HepG2 (cell line): ENCODE measurements at regions not wholly inside any gene's neighbourhood (a gene's known extent, or its start where the extent isn't known, plus 50 kb on each side); places are given as distances from the start of the nearest gene placed in this dataset.

Experiments
- ATAC-seq: fragments of 200-7000 bp; cut with Tn5 transposase; 3 replicates; pipeline ENCODE4 v1.9.1; 2020; ENCODE audit warnings: mild to moderate bottlenecking, moderate library complexity
- BruUV-seq: library from RNA; stranded (reverse); fragments of 400-500 nt; replicated peaks from 2 replicates; lab custom pipeline; 2021; lab: Mats Ljungman, UMichigan
- CTCF ChIA-PET: fragments of 300-600 bp; formaldehyde crosslinking; extraction: SDS; loops from one replicate; lab custom pipeline; 2021; ENCODE audit warnings: low total read pairs, inconsistent platforms, low intra/inter-chr PET ratio; lab: Yijun Ruan, JAX
- POLR2A ChIA-PET: fragments of 350-600 bp; sonication (Branson Sonifier 250); formaldehyde crosslinking; loops from one replicate; lab custom pipeline; 2020; ENCODE audit warnings: antibody characterized with exemption, inconsistent platforms; lab: Yijun Ruan, JAX
- DNase-seq: peaks from one replicate; pipeline ENCODE4 v3.0.0-alpha.2; 2015; ENCODE audit warnings: low spot score
- FAIRE-seq: peaks from 3 replicates; lab custom pipeline; 2011; peaks lifted over from hg19 to GRCh38; lab: Jason Lieb, UNC
- H2AFZ ChIP-seq: one replicate; pipeline ENCODE4 v1.6.1; 2011; ENCODE audit warnings: low read length, inconsistent platforms
- H3K27ac ChIP-seq: fragments of 300-600 bp; 3 replicates; pipeline ENCODE4 v1.8.0; 2011; ENCODE audit warnings: mixed run types, mild to moderate bottlenecking, mixed read lengths, low read length, inconsistent platforms; ENCODE audit not compliant: insufficient read depth; ENCODE audit errors: extremely low read length
- H3K27me3 ChIP-seq, 2 experiments: fragments of 200-600 bp in 1 of 2; 2 replicates in 1 of 2; 3 replicates in 1 of 2; pipeline versions ENCODE4 v1.6.0 to v1.8.0; 2011; ENCODE audit warnings: low read length in 2 of 2, mild to moderate bottlenecking in 2 of 2, moderate library complexity in 2 of 2, inconsistent platforms in 1 of 2; ENCODE audit not compliant: insufficient read depth in 2 of 2, control insufficient read depth in 1 of 2
- H3K36me3 ChIP-seq, 2 experiments: fragments of 200-600 bp in 1 of 2; replicated peaks in 1 of 2; 2 replicates in 1 of 2; 3 replicates in 1 of 2; pipeline versions ENCODE4 v1.5.1 to v1.8.0; 2011; ENCODE audit warnings: low read length in 2 of 2, inconsistent platforms in 1 of 2; ENCODE audit not compliant: insufficient read depth in 2 of 2, control insufficient read depth in 1 of 2
- H3K4me1 ChIP-seq: 2 replicates; pipeline ENCODE4 v1.5.1; 2012; ENCODE audit warnings: low read length, inconsistent platforms; ENCODE audit not compliant: insufficient read depth
- H3K4me2 ChIP-seq: 2 replicates; pipeline ENCODE4 v1.6.0; 2011; ENCODE audit warnings: low read depth, low read length, inconsistent platforms
- H3K4me3 ChIP-seq, 3 experiments: fragments of 200-600 bp in 1 of 3; sonication (generic), shearing (Covaris generic) in 1 of 3; replicated peaks in 1 of 3; 2 replicates each; pipeline ENCODE4 v1.5.1; 2011 to 2016; ENCODE audit warnings: low read length in 3 of 3, inconsistent platforms in 2 of 3, low read depth in 2 of 3, mild to moderate bottlenecking in 2 of 3, control low read depth in 1 of 3, mixed read lengths in 1 of 3; ENCODE audit not compliant: insufficient read depth in 1 of 3
- H3K79me2 ChIP-seq: one replicate; pipeline ENCODE4 v1.6.1; 2011; ENCODE audit warnings: low read length, inconsistent platforms; ENCODE audit not compliant: insufficient read depth
- H3K9ac ChIP-seq: 2 replicates; pipeline ENCODE4 v1.6.0; 2011; ENCODE audit warnings: mild to moderate bottlenecking, low read depth, low read length, inconsistent platforms; ENCODE audit not compliant: insufficient read depth
- H3K9me3 ChIP-seq: 2 replicates; pipeline ENCODE4 v1.5.1; 2012; ENCODE audit warnings: mild to moderate bottlenecking, low read length
- H4K20me1 ChIP-seq: 2 replicates; pipeline ENCODE4 v1.6.0; 2011; ENCODE audit warnings: inconsistent platforms, mild to moderate bottlenecking, low read length, moderate library complexity; ENCODE audit not compliant: insufficient read depth
- FIP1L1 ChIP-seq: fragments of 200-400 bp; formaldehyde crosslinking; IDR thresholded peaks from 2 replicates; pipeline ENCODE4 v1.6.1; 2018; ENCODE audit warnings: low read depth, mild to moderate bottlenecking, low read length, moderate library complexity, borderline replicate concordance; ENCODE audit not compliant: insufficient read depth
- HHEX ChIP-seq: IDR thresholded peaks from 2 replicates; pipeline ENCODE4 v1.6.1; 2016; ENCODE audit warnings: control low read depth
- KDM5B ChIP-seq: sonication (generic); formaldehyde crosslinking; IDR thresholded peaks from 2 replicates; pipeline ENCODE4 v1.4.0; 2020; ENCODE audit warnings: missing genetic modification reagents, mild to moderate bottlenecking, borderline replicate concordance
- KLF9 ChIP-seq: IDR thresholded peaks from 2 replicates; pipeline ENCODE4 v1.6.1; 2016; ENCODE audit warnings: low read depth
- MTA1 ChIP-seq: sonication (generic); formaldehyde crosslinking; IDR thresholded peaks from 2 replicates; pipeline ENCODE4 v1.4.0; 2020; ENCODE audit warnings: missing genetic modification reagents, mild to moderate bottlenecking, borderline replicate concordance
- MTA3 ChIP-seq: sonication (generic); formaldehyde crosslinking; IDR thresholded peaks from 2 replicates; pipeline ENCODE4 v1.4.0; 2020; ENCODE audit warnings: missing genetic modification reagents
- POLR2G ChIP-seq: fragments of 200-400 bp; formaldehyde crosslinking; IDR thresholded peaks from 2 replicates; pipeline ENCODE4 v1.6.1; 2018; ENCODE audit warnings: mild to moderate bottlenecking, low read depth, low read length, moderate library complexity
- PREB ChIP-seq: sonication (generic); formaldehyde crosslinking; IDR thresholded peaks from 2 replicates; pipeline ENCODE4 v1.4.0; 2020; ENCODE audit warnings: missing genetic modification reagents
- SOX5 ChIP-seq: IDR thresholded peaks from 2 replicates; pipeline ENCODE4 v1.6.1; 2016; ENCODE audit warnings: borderline replicate concordance
- ZBTB1 ChIP-seq: sonication (generic); formaldehyde crosslinking; IDR thresholded peaks from 2 replicates; pipeline ENCODE4 v1.4.0; 2020; ENCODE audit warnings: missing genetic modification reagents, borderline replicate concordance
- ZBTB46 ChIP-seq: sonication (generic); formaldehyde crosslinking; IDR thresholded peaks from 2 replicates; pipeline ENCODE4 v1.4.0; 2020; ENCODE audit warnings: mild to moderate bottlenecking, missing genetic modification reagents, borderline replicate concordance
- ZFYVE20 ChIP-seq: sonication (generic); formaldehyde crosslinking; IDR thresholded peaks from 2 replicates; pipeline ENCODE4 v1.8.0; 2023; ENCODE audit warnings: low read depth, mild to moderate bottlenecking, moderate library complexity, missing genetic modification reagents, borderline replicate concordance
- ZNF333 ChIP-seq: sonication (generic); formaldehyde crosslinking; IDR thresholded peaks from 2 replicates; pipeline ENCODE4 v1.4.0; 2020; ENCODE audit warnings: mild to moderate bottlenecking, missing genetic modification reagents, borderline replicate concordance
- WGBS: methylation state at CpG from one replicate; pipeline ENCODE4 v1.1.6; 2017; ENCODE audit warnings: low lambda C conversion rate; 5-methylcytosine and 5-hydroxymethylcytosine counted together
- in situ Hi-C: cut with HindIII; loops from 2 replicates; pipeline ENCODE4 v1.10.0; 2017; ENCODE audit warnings: low pct_unique_long_range_greater_than_20kb; ENCODE audit not compliant: extremely low pct_ligation_motif_present
- intact Hi-C: fragments of 100-400 bp; cut with micrococcal nuclease; formaldehyde crosslinking; loops from one replicate; pipeline ENCODE4 v1.10.0; 2022; ENCODE audit not compliant: unreplicated experiment

- no peak for TF ChIP-seq MTA3 (CRISPR knock-in tag)
- TF ChIP-seq ZFYVE20 (CRISPR knock-in tag): no peak
These were observed 124.3 kb upstream of the CACNA2D1 start (continued) for GRCh38 chr7:82567841-82568240.

DNA sequence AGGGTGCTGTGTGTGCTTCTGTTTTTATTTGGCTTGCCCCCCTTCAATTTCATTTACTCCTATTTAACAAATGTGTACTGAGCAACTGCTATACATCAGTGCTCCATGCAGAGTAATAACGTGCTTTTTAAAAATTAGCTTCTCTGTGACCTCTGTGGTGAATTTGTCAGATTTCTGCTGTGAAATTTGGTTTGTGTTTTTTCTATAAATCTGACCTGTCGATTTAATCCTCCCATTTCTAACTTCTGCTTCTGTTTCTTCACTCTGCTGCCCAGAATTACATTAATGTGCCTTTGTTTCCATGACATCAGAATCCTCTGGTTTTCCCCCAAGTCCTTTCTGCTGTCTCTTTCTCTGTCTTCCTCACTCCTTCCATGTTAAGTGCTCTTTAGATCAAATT is 123.8 kb upstream of the CACNA2D1 start:
- no peaks in the 10 kb centered on the region for H3K27me3 ChIP-seq
- TF ChIP-seq KLF9 (no peak), POLR2G (no peak), ZBTB1 (CRISPR knock-in tag) (no peak), FIP1L1 (no peak), KDM5B (CRISPR knock-in tag) (no peak), PREB (CRISPR knock-in tag) (no peak), ZNF333 (CRISPR knock-in tag) (no peak), HHEX (CRISPR knock-in tag) (no peak), SOX5 (no peak), MTA1 (CRISPR knock-in tag) (no peak), ZBTB46 (CRISPR knock-in tag) (no peak)
- TF ChIP-seq, all 625 proteins: peak for 0
- ATAC-seq (no peak), FAIRE-seq (no peak), DNase-seq (no peak)
- intact Hi-C loops: no loop called here
- POLR2A ChIA-PET: no interaction called here
- Histone ChIP-seq H3K79me2 (no peaks in the 10 kb centered on the region), H3K36me3 (no peaks in the 10 kb centered on the region), H3K9me3 (no peaks in the 10 kb centered on the region), H3K27ac (no peak overlapping the region), H3K4me3 (no peak overlapping the region), H3K9ac (no peak overlapping the region), H2AFZ (no peak overlapping the region), H3K4me2 (no peak overlapping the region), H3K4me1 (no peaks in the 10 kb centered on the region), H4K20me1 (no peaks in the 10 kb centered on the region)
- CTCF ChIA-PET: no interaction called here
- 0% methylated on average over 2 of the region's 2 CpGs for WGBS
- BruUV-seq: no TSS peak
- in situ Hi-C loops: loop anchor here (25.0 kb wide), 1 partner anchor 1080 kb away; no protein-coding TSS in a partner anchor
